HS-5 (cell line): ENCODE measurements at regions not wholly inside any gene's neighbourhood (a gene's known extent, or its start where the extent isn't known, plus 50 kb on each side); places are given as distances from the start of the nearest gene placed in this dataset.

ENCODE experiments used
- DNase-seq: peaks from one replicate; pipeline ENCODE4 v3.0.0-alpha.2; 2012; ENCODE audit warnings: low read depth

DNA sequence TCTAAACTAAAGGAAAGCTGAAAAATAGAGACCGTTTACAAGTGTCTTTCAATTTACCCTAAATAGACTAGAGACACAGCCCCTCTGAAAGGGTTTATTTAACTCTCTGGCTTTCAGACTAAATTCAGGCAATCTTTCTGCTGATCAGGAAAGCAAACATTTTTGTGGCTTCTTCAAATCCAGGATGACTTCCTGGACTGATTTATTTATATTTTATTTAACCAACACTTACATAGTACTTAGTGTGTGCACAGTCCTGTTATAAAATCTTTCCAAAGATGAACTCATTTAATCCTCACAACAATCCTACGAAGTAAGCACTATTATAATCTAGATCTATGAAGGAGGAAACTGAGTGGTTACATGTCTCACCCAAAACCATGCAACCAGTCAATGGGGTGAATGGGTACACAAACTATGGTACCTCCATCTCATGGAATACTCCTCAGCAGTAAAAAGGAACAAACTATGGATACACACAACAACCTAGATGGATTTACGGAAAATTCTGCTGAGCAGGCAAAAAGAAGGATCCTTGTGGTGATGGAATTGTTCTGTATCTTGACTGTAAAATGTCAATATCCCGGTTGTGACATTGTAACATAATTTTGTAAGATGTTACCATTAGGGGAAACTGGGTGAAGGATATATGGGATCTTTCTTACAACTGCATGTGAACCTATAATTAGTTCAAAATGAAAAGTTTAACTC, 64.1 kb upstream of the MAMLD1 start:
- DNase-seq: no peak

DNA sequence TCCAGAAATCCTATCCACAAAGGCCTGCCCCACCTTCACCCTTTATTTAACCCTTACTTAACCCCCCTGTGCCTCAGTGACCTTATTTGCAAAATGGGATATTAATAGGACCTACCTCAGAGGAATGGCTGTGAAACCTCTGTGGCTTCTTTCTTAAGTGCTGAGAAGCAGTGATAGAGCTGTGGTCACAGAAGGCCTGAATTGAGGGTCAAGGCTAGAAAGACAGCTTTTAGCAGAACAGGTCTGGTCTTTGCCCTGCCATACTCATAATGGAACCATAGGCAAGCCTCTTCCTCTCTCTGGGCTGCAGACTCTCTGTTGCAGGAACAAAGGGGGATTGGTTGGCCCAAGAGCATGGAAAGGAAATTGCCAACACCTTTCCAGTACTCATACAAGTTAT, 63.5 kb upstream of the MAMLD1 start:
- no peak for DNase-seq

DNA sequence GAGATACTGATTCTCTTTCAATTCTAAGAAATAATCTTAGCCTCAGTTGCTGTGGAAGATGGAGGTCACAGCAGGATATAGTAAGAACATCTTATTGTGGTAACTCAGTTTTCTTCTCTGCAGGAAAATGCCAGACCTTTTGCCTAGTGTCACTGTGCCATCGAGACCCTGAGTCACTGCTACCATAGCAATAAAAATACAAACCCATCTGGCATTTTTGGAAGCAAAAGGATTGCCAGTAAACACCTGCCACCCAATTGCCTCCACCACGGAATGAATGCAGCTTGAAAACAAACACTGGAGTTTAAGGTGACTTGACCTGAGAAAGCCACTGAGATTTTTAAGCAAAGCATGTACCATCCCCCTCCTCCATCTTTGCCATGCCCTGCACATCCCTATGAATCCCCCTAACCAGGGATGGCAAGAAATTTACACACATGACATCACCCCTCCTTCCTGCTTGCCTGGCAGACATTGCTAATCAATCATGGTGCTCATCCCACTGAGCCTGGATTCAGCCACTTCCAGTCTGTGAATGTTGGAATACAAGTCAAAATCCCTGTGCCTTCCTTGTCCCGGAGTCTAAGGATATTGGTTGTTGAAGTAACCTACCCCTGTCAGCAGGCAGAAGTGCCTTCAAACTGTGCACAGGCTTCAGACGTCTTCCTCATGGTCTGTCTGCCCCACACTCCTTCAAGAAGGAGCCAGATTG, 59.6 kb upstream of the MAMLD1 start:
- DNase-seq: no peak

DNA sequence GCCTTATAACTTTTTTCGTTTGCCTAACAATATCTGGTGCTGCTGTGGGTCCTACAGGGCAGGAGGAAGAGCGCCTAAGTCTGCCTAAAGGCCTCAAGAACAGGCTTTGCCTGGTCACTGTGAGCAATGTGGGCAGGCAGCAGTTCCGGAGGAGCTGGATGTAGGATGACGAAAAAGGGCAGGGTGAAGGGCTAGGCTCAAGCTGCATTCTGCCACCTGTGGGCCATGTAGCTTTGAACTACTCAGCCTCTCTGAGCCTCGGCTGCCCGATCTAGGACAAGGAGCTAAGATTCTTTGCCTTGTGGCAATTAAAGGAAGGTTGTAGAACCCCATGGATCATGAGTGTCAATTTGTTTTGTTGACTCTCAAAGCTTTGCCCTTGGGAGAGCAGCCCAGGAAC, 57.1 kb upstream of the MAMLD1 start:
- no peak for DNase-seq

DNA sequence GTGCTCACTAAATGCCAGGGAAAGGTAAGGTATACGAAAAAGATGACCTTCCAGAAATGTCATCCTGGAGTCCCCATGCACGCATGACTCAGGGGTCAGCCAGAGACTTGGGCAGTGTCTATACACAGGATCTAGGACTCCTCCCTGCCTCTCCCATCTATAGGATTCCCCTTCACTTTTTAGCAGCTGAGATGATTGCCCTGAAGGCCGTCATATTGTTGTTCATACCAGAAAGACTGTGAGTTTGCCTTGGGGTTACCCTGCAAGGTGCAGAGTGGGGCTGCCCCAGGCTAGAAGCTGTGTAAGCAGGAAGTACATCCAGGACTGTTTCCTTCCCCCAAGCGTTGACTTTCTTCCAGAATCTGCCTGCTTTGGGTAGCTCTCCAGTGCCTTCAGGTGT, 55.1 kb upstream of the MAMLD1 start:
- no peak for DNase-seq

DNA sequence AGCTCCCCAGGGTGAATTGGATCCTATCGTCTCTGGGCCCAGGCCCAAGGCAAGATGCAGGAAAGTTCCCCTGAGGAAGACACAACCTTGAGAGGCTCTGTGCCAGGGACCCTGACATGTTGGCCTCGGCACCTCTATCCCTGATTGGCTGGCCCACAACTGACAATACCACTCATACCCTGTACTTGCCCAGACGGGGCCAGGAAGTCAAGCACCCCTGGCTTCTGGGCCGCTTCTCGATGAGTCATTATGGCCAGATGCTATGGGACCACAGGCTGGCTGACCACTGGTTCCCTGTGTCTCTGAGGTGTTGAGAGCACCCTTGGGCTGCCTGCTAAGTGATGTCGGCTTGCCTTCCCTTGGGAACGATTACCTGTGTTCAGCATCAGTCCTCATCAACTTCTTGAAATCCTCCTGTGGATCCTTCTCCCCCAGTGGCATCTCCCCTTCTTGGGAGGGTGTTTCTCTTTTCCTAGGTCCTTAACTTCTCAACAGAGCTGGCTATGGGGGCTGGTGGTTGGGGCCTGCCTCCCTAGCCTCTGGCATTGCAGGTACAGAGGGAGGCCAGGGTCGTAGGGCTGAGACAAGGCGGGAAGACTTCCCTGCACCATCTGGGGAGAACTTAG, 54.5 kb upstream of the MAMLD1 start:
- DNase-seq: no peak

DNA sequence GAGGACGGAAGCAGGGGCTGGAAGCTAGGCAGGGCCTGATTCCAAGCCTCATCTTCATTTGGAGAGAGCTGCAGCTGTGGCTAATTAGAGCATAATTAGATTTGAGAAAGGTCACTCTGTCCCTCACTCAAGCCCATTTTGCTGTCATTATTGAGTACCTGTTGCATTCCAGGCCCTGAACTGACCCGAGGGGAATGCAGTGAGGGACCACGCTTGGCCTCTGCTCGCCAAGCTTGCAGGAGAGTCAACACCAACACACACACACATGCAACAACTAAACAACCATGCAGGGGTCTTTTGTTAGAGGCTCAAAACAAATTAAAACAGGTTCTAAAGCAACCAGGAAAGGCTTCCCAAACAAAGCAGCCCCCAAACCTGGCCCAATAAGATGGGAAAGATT, 52.7 kb upstream of the MAMLD1 start:
- DNase-seq: no peak

DNA sequence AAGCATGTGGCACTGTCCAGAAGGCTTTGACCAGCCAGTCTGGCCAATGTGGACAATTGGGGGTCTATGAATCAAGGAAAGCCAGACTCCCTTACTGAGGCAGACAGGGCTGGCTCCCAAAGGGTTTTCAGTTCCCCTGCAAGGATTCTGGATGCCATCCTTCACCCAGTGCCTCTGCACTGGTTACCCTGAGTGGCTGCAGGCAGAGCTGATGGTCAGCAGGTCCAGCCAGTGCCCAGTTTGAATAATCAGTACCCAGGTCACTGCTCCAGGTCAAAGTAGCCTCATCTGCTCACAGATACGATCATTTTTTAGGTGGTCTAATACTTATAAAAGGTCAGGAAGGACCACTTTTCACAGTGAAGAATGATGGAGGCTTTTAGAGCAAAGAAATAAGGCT, 52.2 kb upstream of the MAMLD1 start:
- DNase-seq: no peak

DNA sequence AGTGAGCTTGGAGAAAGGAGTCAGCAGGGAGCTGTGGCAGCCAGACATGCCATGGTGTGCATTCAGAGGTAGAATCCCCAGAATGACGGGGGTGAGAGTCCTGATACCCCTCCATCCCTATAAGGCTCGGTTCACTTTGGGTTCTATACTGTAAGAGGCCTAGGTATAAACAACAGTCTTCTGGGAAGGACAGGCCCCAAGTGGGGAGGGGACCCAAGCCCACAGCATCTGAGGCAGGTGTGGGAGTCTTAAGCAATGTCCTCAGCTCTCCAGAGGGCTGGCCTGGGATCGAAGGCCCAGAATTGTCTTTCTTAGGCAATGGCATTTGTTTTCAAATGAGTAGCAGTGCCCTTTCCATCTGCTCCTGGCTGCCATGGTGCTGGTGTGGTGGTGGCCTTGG, 50.2 kb upstream of the MAMLD1 start:
- DNase-seq: no peak
